Smooth muscle cell of the brain vasculature (primary cell): ENCODE measurements at regions not wholly inside any gene's neighbourhood (a gene's known extent, or its start where the extent isn't known, plus 50 kb on each side); places are given as distances from the start of the nearest gene placed in this dataset.
"Not testable (repeated sequence)": the region's sequence is repeated elsewhere in the genome, so short reads cannot be mapped to it uniquely, and the experiment has no call there.

Experiments
- DNase-seq: peaks from one replicate; pipeline ENCODE4 v3.0.0-alpha.2; 2012; ENCODE audit warnings: low read depth, low spot score

- DNase-seq, result no peak
Measured at GRCh38 chr12:9372202-9372601, 164.0 kb upstream of the PZP start.

- no peak for DNase-seq
Measured at GRCh38 chr12:9367828-9368227, 159.6 kb upstream of the PZP start.

- no peak for DNase-seq
Measured at GRCh38 chr12:9367201-9367600, 159.0 kb upstream of the PZP start.

- no peak for DNase-seq
Measured at GRCh38 chr12:9365296-9365695, 157.1 kb upstream of the PZP start.

- DNase-seq, result no peak
Measured at GRCh38 chr12:9364224-9365176, 156.3 kb upstream of the PZP start.

- no peak for DNase-seq
Measured at GRCh38 chr12:9363145-9363544, 154.9 kb upstream of the PZP start.

- DNase-seq, result no peak
Measured at GRCh38 chr12:9361879-9362326, 153.7 kb upstream of the PZP start.

- DNase-seq, result not testable (repeated sequence)
Measured at GRCh38 chr12:9354009-9354754, 146.0 kb upstream of the PZP start.

GRCh38 chr12:9351136-9351535 lies 142.9 kb upstream of the PZP start:
- no peak for DNase-seq

- no peak for DNase-seq
Measured at GRCh38 chr12:9349888-9350885, 142.0 kb upstream of the PZP start.

GRCh38 chr12:9348906-9349518 lies 140.8 kb upstream of the PZP start:
- DNase-seq, result no peak

GRCh38 chr12:9347328-9348127 lies 139.3 kb upstream of the PZP start:
- no peak for DNase-seq

- no peak for DNase-seq
Measured at GRCh38 chr12:9346866-9347327, 138.7 kb upstream of the PZP start.

- no peak for DNase-seq
Measured at GRCh38 chr12:9345171-9345570, 137.0 kb upstream of the PZP start.

- DNase-seq, result no peak
Measured at GRCh38 chr12:9344541-9344940, 136.3 kb upstream of the PZP start.

- no peak for DNase-seq
Measured at GRCh38 chr12:9343731-9344130, 135.5 kb upstream of the PZP start.

- no peak for DNase-seq
Measured at GRCh38 chr12:9342614-9343353, 134.6 kb upstream of the PZP start.

- DNase-seq, result no peak
Measured at GRCh38 chr12:9341260-9341585, 133.0 kb upstream of the PZP start.

- no peak for DNase-seq
Measured at GRCh38 chr12:9340422-9341259, 132.4 kb upstream of the PZP start.
